Natural killer cell (primary cell): ENCODE measurements at regions not wholly inside any gene's neighbourhood (a gene's known extent, or its start where the extent isn't known, plus 50 kb on each side); places are given as distances from the start of the nearest gene placed in this dataset.

Experiments
- ATAC-seq, 3 donors: fragments of 150-1000 bp in 2 of 3; fragments of 200-7000 bp in 1 of 3; cut with Tn5 transposase; 1 replicate in 1 of 3; 2 replicates in 2 of 3; pipeline ENCODE4 v1.10.0; 2021; ENCODE audit warnings: mild to moderate bottlenecking in 2 of 3, moderate library complexity in 2 of 3
- DNase-seq, 2 donors: peaks; one replicate each; pipeline versions ENCODE4 v3.0.0 to v3.0.0-alpha.2; 2013 to 2021; ENCODE audit warnings: mixed read lengths in 1 of 2
- H3K27ac ChIP-seq: one replicate; pipeline ENCODE4 v1.5.1; 2013; ENCODE audit warnings: mild to moderate bottlenecking, low read length
- H3K27me3 ChIP-seq: one replicate; pipeline ENCODE4 v1.6.1; 2013; ENCODE audit warnings: low read length; ENCODE audit not compliant: control insufficient read depth, insufficient read depth
- H3K36me3 ChIP-seq: one replicate; pipeline ENCODE4 v1.6.1; 2013; ENCODE audit warnings: low read length; ENCODE audit not compliant: control insufficient read depth, insufficient read depth
- H3K4me1 ChIP-seq: one replicate; pipeline ENCODE4 v1.6.1; 2013; ENCODE audit warnings: low read length; ENCODE audit not compliant: control insufficient read depth, insufficient read depth
- H3K4me3 ChIP-seq: one replicate; pipeline ENCODE4 v1.5.1; 2013; ENCODE audit warnings: low read length
- H3K9me3 ChIP-seq: one replicate; pipeline ENCODE4 v1.6.1; 2013; ENCODE audit warnings: low read length; ENCODE audit not compliant: control insufficient read depth, insufficient read depth
- H3K27ac Mint-ChIP-seq, 2 donors: one replicate each; pipeline ENCODE4 v1.8.0; 2022; ENCODE audit warnings: mild to moderate bottlenecking in 2 of 2, mixed read lengths in 2 of 2, moderate library complexity in 1 of 2
- H3K27me3 Mint-ChIP-seq, 2 donors: one replicate each; pipeline ENCODE4 v1.8.0; 2022; ENCODE audit warnings: low read depth in 2 of 2, mixed read lengths in 2 of 2
- H3K36me3 Mint-ChIP-seq: one replicate; pipeline ENCODE4 v1.8.0; 2022; ENCODE audit warnings: mixed read lengths
- H3K4me1 Mint-ChIP-seq, 2 donors: one replicate each; pipeline ENCODE4 v1.8.0; 2022; ENCODE audit warnings: mixed read lengths in 2 of 2
- H3K4me3 Mint-ChIP-seq: one replicate; pipeline ENCODE4 v1.8.0; 2022; ENCODE audit warnings: mild to moderate bottlenecking, moderate library complexity, mixed read lengths
- H3K9me3 Mint-ChIP-seq, 2 donors: one replicate each; pipeline ENCODE4 v1.8.0; 2022; ENCODE audit warnings: mixed read lengths in 2 of 2
- WGBS: methylation state at CpG from one replicate; pipeline ENCODE4 v1.1.7; 2013; ENCODE audit warnings: missing lambda C conversion rate; ENCODE audit not compliant: insufficient coverage; 5-methylcytosine and 5-hydroxymethylcytosine counted together
- intact Hi-C: fragments of 100-400 bp; cut with micrococcal nuclease; formaldehyde crosslinking; loops from one replicate; pipeline ENCODE4 v1.14.2; 2022
- TF ChIP-seq, protein P1 (sequence below): fragments of 200-600 bp; IDR thresholded peaks from one replicate; pipeline ENCODE4 v1.8.0; 2022; ENCODE audit warnings: antibody characterized with exemption

DNA sequence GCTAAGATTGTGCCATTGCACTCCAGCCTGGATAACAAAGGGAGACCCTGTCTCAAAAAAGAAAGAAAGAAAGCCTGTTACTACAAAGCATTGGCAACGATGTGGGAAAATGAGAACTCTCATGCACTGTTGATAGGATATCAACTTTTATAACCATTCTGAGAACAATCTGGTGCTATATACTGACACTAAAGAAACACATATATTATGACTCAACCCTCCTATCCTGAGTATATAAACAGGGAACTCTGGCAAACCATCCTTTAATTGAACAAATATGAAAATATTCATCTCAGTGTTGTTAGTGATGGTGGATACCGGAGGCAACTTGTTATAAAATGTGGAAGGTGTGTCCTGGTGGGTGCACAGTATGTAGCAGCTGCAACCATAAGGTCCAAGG is 53.0 kb upstream of the SOD3 start:
- ATAC-seq (no peak), DNase-seq (no peak)
- intact Hi-C loops: no loop called here
- H3K27me3 ChIP-seq: no peaks in the 10 kb centered on the region
- no peaks in the 10 kb centered on the region for H3K36me3 ChIP-seq
- TF ChIP-seq, protein P1, sequence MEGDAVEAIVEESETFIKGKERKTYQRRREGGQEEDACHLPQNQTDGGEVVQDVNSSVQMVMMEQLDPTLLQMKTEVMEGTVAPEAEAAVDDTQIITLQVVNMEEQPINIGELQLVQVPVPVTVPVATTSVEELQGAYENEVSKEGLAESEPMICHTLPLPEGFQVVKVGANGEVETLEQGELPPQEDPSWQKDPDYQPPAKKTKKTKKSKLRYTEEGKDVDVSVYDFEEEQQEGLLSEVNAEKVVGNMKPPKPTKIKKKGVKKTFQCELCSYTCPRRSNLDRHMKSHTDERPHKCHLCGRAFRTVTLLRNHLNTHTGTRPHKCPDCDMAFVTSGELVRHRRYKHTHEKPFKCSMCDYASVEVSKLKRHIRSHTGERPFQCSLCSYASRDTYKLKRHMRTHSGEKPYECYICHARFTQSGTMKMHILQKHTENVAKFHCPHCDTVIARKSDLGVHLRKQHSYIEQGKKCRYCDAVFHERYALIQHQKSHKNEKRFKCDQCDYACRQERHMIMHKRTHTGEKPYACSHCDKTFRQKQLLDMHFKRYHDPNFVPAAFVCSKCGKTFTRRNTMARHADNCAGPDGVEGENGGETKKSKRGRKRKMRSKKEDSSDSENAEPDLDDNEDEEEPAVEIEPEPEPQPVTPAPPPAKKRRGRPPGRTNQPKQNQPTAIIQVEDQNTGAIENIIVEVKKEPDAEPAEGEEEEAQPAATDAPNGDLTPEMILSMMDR: no peak
- Mint-ChIP-seq H3K4me3 (no peak overlapping the region), H3K4me1 (no peaks in the 10 kb centered on the region), H3K9me3 (peaks cover 0 to 4% of the 10 kb centered on the region in 2 donors), H3K27ac (no peak overlapping the region), H3K27me3 (peaks cover 2 to 5% of the 10 kb centered on the region in 2 donors), H3K36me3 (no peaks in the 10 kb centered on the region)
- H3K4me3 ChIP-seq: no peak overlapping the region
- 80% methylated on average over 1 of the region's 2 CpGs for WGBS
- H3K4me1 ChIP-seq: no peaks in the 10 kb centered on the region
- H3K27ac ChIP-seq: no peak overlapping the region
- no peaks in the 10 kb centered on the region for H3K9me3 ChIP-seq

DNA sequence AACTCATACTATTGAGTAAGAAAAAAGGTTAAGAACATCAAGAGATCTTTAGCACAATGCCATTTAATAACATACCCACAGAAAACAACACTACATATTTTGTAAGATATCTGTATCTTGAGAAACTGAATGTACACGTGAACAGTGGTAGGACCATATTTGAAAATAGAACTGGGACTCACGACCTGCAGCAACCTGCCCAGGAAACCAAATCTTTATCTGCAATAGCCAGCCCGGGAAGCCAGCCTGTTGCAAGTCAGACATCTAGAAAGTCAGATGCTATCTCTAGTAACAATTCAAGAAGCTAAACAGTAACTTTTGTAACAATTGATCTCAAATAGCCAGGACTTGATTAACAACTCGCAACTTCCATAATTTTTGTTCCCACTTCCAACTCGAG is 52.6 kb upstream of the SOD3 start:
- Mint-ChIP-seq H3K4me1 (no peaks in the 10 kb centered on the region), H3K36me3 (no peaks in the 10 kb centered on the region), H3K27ac (no peak overlapping the region), H3K9me3 (peaks cover 0 to 2% of the 10 kb centered on the region in 2 donors), H3K4me3 (no peak overlapping the region), H3K27me3 (peaks cover 2 to 5% of the 10 kb centered on the region in 2 donors)
- no peaks in the 10 kb centered on the region for H3K27me3 ChIP-seq
- no peaks in the 10 kb centered on the region for H3K9me3 ChIP-seq
- H3K27ac ChIP-seq: no peak overlapping the region
- no peak for ATAC-seq
- TF ChIP-seq, protein P1: no peak
- H3K4me1 ChIP-seq: no peaks in the 10 kb centered on the region
- no peak overlapping the region for H3K4me3 ChIP-seq
- intact Hi-C loops: no loop called here
- 51% methylated on average over 5 of the region's 5 CpGs for WGBS
- DNase-seq: no peak
- no peaks in the 10 kb centered on the region for H3K36me3 ChIP-seq

DNA sequence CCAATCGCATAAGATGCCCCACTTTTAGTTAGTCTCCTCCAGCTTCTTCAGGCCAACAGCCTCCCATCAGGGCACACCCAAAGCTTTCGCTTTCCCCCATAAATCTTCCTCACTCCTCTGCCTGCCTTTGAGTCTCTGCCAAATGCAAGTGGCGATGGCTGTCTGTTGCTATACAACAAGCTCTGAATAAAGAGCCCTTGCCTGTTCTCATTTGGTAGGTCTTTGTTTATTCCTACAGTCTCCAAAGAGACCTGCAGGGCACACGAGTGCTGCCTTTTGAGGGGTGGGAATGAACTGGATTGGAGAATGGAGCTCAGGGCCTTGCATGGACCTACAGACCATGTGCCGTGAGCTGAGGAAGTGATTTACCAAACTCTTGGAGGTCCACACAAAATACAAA is 52.2 kb upstream of the SOD3 start:
- H3K27me3 ChIP-seq: no peaks in the 10 kb centered on the region
- TF ChIP-seq, protein P1: no peak
- no peaks in the 10 kb centered on the region for H3K9me3 ChIP-seq
- Mint-ChIP-seq H3K27me3 (peaks cover 2 to 5% of the 10 kb centered on the region in 2 donors), H3K9me3 (peaks cover 0 to 2% of the 10 kb centered on the region in 2 donors), H3K36me3 (no peaks in the 10 kb centered on the region), H3K4me1 (no peaks in the 10 kb centered on the region), H3K4me3 (no peak overlapping the region), H3K27ac (no peak overlapping the region)
- H3K4me3 ChIP-seq: no peak overlapping the region
- no peaks in the 10 kb centered on the region for H3K36me3 ChIP-seq
- ATAC-seq (no peak), DNase-seq (no peak)
- intact Hi-C loops: no loop called here
- H3K4me1 ChIP-seq: no peaks in the 10 kb centered on the region
- H3K27ac ChIP-seq: no peak overlapping the region
- WGBS: 90% methylated on average over 5 of the region's 5 CpGs

DNA sequence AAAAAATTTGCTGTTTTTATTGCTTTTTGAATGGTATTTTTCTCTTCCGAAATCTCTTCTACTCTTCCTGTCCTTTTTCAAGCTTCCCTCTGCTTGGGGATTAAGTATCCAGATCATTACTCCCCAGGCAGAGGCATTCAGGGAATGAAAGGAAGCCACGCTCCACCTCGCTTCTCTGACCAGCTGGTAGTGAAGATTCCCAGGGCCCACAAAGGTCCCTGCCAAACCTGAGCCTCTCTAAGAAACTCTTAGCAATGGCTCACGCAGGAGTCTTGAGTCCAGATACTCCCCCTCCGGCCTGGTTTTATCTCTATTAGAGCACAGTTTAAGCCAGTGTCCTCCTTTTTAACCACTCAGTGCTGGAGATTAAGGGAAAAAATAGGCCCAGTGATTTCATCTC is 51.4 kb upstream of the SOD3 start:
- Mint-ChIP-seq H3K27me3 (peaks cover 2 to 5% of the 10 kb centered on the region in 2 donors), H3K9me3 (peaks cover 0 to 2% of the 10 kb centered on the region in 2 donors), H3K36me3 (no peaks in the 10 kb centered on the region), H3K4me3 (no peak overlapping the region), H3K27ac (no peak overlapping the region), H3K4me1 (no peaks in the 10 kb centered on the region)
- Histone ChIP-seq H3K36me3 (no peaks in the 10 kb centered on the region), H3K4me3 (no peak overlapping the region), H3K9me3 (no peaks in the 10 kb centered on the region), H3K4me1 (no peaks in the 10 kb centered on the region), H3K27ac (no peak overlapping the region), H3K27me3 (no peaks in the 10 kb centered on the region)
- intact Hi-C loops: no loop called here
- TF ChIP-seq, protein P1: no peak
- WGBS: 92% methylated on average over 5 of the region's 5 CpGs
- ATAC-seq: no peak
- no peak for DNase-seq
